B cell (primary cell): ENCODE measurements at regions not wholly inside any gene's neighbourhood (a gene's known extent, or its start where the extent isn't known, plus 50 kb on each side); places are given as distances from the start of the nearest gene placed in this dataset.
"Not testable (repeated sequence)": the region's sequence is repeated elsewhere in the genome, so short reads cannot be mapped to it uniquely, and the experiment has no call there.

Experiments
- ATAC-seq: fragments of 200-7000 bp; cut with Tn5 transposase; one replicate; pipeline ENCODE4 v1.10.0; 2021; ENCODE audit warnings: low read depth, mild to moderate bottlenecking, moderate number of reproducible peaks, moderate library complexity
- CTCF ChIA-PET: fragments of 350-600 bp; sonication (Branson Sonifier 250); formaldehyde crosslinking; loops from one replicate; lab custom pipeline; 2021; ENCODE audit warnings: antibody characterized with exemption, inconsistent platforms; lab: Charles Lee
- POLR2A ChIA-PET: fragments of 350-600 bp; sonication (Branson Sonifier 250); formaldehyde crosslinking; loops from one replicate; lab custom pipeline; 2021; ENCODE audit warnings: antibody characterized with exemption; lab: Charles Lee
- DNase-seq: peaks from one replicate; pipeline ENCODE4 v3.0.0; 2013
- H2AFZ ChIP-seq: 2 replicates; pipeline ENCODE4 v1.6.1; 2012; ENCODE audit warnings: mild to moderate bottlenecking, low read depth, low read length; ENCODE audit not compliant: insufficient read depth, poor library complexity, severe bottlenecking
- H3K27ac ChIP-seq, 2 donors: 1 replicate in 1 of 2; 2 replicates in 1 of 2; pipeline ENCODE4 v1.5.1; 2012 to 2013; ENCODE audit warnings: low read length in 2 of 2, mild to moderate bottlenecking in 2 of 2, moderate library complexity in 1 of 2
- H3K27me3 ChIP-seq, 4 experiments: fragments of 200-600 bp in 1 of 4; sonication (generic) in 1 of 4; replicated peaks in 1 of 4; 1 replicate in 2 of 4; 2 replicates in 2 of 4; pipeline versions ENCODE4 v1.6.1 to v1.7.0; 2013 to 2016; ENCODE audit warnings: low read length in 3 of 4, mild to moderate bottlenecking in 2 of 4, mixed read lengths in 1 of 4, moderate library complexity in 1 of 4; ENCODE audit not compliant: insufficient read depth in 4 of 4, control insufficient read depth in 3 of 4; ENCODE audit errors: control extremely low read depth in 1 of 4
- H3K36me3 ChIP-seq, 2 experiments: replicated peaks in 1 of 2; 1 replicate in 1 of 2; 2 replicates in 1 of 2; pipeline versions ENCODE4 v1.6.1 to v1.7.1; 2013; ENCODE audit warnings: low read length in 1 of 2; ENCODE audit not compliant: insufficient read depth in 2 of 2, control insufficient read depth in 1 of 2; ENCODE audit errors: control extremely low read depth in 1 of 2, extremely low read depth in 1 of 2
- H3K4me1 ChIP-seq, 2 donors: fragments of 200-600 bp in 1 of 2; sonication (generic) in 1 of 2; 1 replicate in 1 of 2; 2 replicates in 1 of 2; pipeline versions ENCODE4 v1.5.1 to v1.6.1; 2013 to 2017; ENCODE audit warnings: low read length in 2 of 2; ENCODE audit not compliant: control insufficient read depth in 2 of 2, insufficient read depth in 2 of 2
- H3K4me2 ChIP-seq: replicated peaks from 2 replicates; pipeline ENCODE3; 2012; ENCODE audit warnings: mild to moderate bottlenecking, low read depth, low read length; ENCODE audit not compliant: poor library complexity, severe bottlenecking
- H3K4me3 ChIP-seq, 5 experiments: fragments of 200-600 bp in 1 of 5; sonication (generic) in 1 of 5; 1 replicate in 3 of 5; 2 replicates in 2 of 5; pipeline versions ENCODE4 v1.5.1 to v1.7.0; 2011 to 2016; ENCODE audit warnings: low read length in 4 of 5, mild to moderate bottlenecking in 4 of 5, low read depth in 2 of 5, control low read depth in 1 of 5, moderate library complexity in 1 of 5; ENCODE audit not compliant: insufficient read depth in 1 of 5; ENCODE audit errors: control extremely low read depth in 1 of 5, extremely low read depth in 1 of 5
- H3K79me2 ChIP-seq: fragments of 200-600 bp; sonication (generic); one replicate; pipeline ENCODE4 v1.6.0; 2016; ENCODE audit warnings: low read length; ENCODE audit not compliant: control insufficient read depth, insufficient read depth
- H3K9ac ChIP-seq: fragments of 200-600 bp; sonication (generic); 2 replicates; pipeline ENCODE4 v1.6.1; 2017; ENCODE audit warnings: mild to moderate bottlenecking, low read length, moderate library complexity
- H3K9me3 ChIP-seq, 3 donors: one replicate each; pipeline versions ENCODE4 v1.6.1 to v1.7.1; 2013; ENCODE audit warnings: low read length in 2 of 3; ENCODE audit not compliant: control insufficient read depth in 2 of 3, insufficient read depth in 1 of 3; ENCODE audit errors: control extremely low read depth in 1 of 3
- H4K20me1 ChIP-seq: 2 replicates; pipeline ENCODE4 v1.6.0; 2012; ENCODE audit warnings: mild to moderate bottlenecking, low read length; ENCODE audit not compliant: insufficient read depth, control insufficient read depth, poor library complexity, severe bottlenecking
- H3K27ac Mint-ChIP-seq: one replicate; pipeline ENCODE4 v1.8.0; 2021; ENCODE audit warnings: mixed read lengths
- H3K27me3 Mint-ChIP-seq: one replicate; pipeline ENCODE4 v1.8.0; 2021; ENCODE audit warnings: mixed read lengths
- H3K4me1 Mint-ChIP-seq: one replicate; pipeline ENCODE4 v1.8.0; 2021; ENCODE audit warnings: mixed read lengths
- H3K4me3 Mint-ChIP-seq: one replicate; pipeline ENCODE4 v1.8.0; 2021; ENCODE audit warnings: mixed read lengths
- H3K9me3 Mint-ChIP-seq: one replicate; pipeline ENCODE4 v1.8.0; 2022; ENCODE audit warnings: mixed read lengths; ENCODE audit not compliant: insufficient read depth
- EZH2 ChIP-seq: IDR thresholded peaks from 2 replicates; pipeline ENCODE4 v1.6.1; 2012; ENCODE audit warnings: borderline replicate concordance, low read depth, mild to moderate bottlenecking, moderate library complexity, low read length; ENCODE audit not compliant: insufficient read depth, poor library complexity, severe bottlenecking
- WGBS: methylation state at CpG from one replicate; pipeline ENCODE4 v1.1.5; 2013; ENCODE audit warnings: missing lambda C conversion rate; ENCODE audit not compliant: insufficient coverage; 5-methylcytosine and 5-hydroxymethylcytosine counted together
- intact Hi-C: fragments of 100-400 bp; cut with micrococcal nuclease; formaldehyde crosslinking; loops from one replicate; pipeline ENCODE4 v1.10.0; 2022
- TF ChIP-seq, protein P1 (sequence below): fragments of 200-600 bp; IDR thresholded peaks from one replicate; pipeline ENCODE4 v1.8.0; 2022; ENCODE audit warnings: antibody characterized with exemption, mild to moderate bottlenecking

DNA sequence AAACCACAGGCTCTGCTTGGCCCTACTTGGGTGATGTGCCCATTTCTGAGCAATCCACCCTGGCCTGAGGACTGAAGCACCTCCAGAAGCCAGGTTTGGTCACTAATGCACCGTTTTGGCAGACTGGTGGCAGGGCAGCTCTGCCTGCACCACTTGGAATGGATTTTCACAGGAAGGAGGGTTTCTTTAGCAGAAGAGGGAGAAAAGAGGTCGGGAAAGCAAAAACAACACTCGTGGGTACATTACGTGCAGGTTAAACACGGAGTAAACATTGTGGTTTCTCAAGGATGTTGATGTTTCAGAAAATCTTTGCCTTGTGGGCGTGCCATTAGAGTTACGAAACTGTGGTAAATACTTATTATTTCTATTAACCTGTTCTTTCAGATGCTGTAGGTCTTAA is 70.8 kb downstream of the KCNA5 start:
- H2AFZ ChIP-seq, result no peak overlapping the region
- H3K27ac ChIP-seq, result no peak overlapping the region
- Mint-ChIP-seq H3K27me3 (peaks cover 14% of the 10 kb centered on the region), H3K9me3 (no peaks in the 10 kb centered on the region), H3K27ac (no peak overlapping the region), H3K4me3 (no peak overlapping the region), H3K4me1 (no peaks in the 10 kb centered on the region)
- no peaks in the 10 kb centered on the region for H3K36me3 ChIP-seq
- DNase-seq (no peak), ATAC-seq (no peak)
- H4K20me1 ChIP-seq, result no peaks in the 10 kb centered on the region
- H3K9ac ChIP-seq, result no peak overlapping the region
- ChIA-PET POLR2A (no interaction called here), CTCF (no interaction called here)
- no peaks in the 10 kb centered on the region for H3K4me1 ChIP-seq
- H3K4me3 ChIP-seq, result no peak overlapping the region
- TF ChIP-seq, protein P1, sequence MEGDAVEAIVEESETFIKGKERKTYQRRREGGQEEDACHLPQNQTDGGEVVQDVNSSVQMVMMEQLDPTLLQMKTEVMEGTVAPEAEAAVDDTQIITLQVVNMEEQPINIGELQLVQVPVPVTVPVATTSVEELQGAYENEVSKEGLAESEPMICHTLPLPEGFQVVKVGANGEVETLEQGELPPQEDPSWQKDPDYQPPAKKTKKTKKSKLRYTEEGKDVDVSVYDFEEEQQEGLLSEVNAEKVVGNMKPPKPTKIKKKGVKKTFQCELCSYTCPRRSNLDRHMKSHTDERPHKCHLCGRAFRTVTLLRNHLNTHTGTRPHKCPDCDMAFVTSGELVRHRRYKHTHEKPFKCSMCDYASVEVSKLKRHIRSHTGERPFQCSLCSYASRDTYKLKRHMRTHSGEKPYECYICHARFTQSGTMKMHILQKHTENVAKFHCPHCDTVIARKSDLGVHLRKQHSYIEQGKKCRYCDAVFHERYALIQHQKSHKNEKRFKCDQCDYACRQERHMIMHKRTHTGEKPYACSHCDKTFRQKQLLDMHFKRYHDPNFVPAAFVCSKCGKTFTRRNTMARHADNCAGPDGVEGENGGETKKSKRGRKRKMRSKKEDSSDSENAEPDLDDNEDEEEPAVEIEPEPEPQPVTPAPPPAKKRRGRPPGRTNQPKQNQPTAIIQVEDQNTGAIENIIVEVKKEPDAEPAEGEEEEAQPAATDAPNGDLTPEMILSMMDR, result no peak
- TF ChIP-seq EZH2, result no peak
- H3K9me3 ChIP-seq, result no peaks in the 10 kb centered on the region
- 38% methylated on average over 5 of the region's 7 CpGs for WGBS
- H3K27me3 ChIP-seq, result peaks cover 0 to 3% (median 0%) of the 10 kb centered on the region in 4 experiments
- no peak overlapping the region for H3K4me2 ChIP-seq
- no peaks in the 10 kb centered on the region for H3K79me2 ChIP-seq
- intact Hi-C loops, result no loop called here

DNA sequence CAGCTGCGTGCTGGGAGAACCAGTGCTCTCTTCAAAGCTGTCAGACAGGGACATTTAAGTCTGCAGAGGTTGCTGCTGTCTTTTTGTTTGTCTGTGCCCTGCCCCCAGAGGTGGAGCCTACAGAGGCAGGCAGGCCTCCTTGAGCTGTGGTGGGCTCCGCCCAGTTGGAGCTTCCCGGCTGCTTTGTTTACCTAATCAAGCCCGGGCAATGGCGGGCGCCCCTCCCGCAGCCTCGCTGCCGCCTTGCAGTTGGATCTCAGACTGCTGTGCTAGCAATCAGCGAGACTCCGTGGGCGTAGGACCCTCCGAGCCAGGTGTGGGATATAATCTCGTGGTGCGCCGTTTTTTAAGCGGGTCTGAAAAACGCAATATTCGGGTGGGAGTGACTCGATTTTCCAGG is 78.1 kb downstream of the KCNA5 start:
- DNase-seq, H3K4me1 ChIP-seq, CTCF ChIA-PET, ATAC-seq, H3K79me2 ChIP-seq, H3K27me3 ChIP-seq, H3K27ac Mint-ChIP-seq, H3K27ac ChIP-seq, H3K4me3 Mint-ChIP-seq, H3K9me3 ChIP-seq, H4K20me1 ChIP-seq, H3K4me1 Mint-ChIP-seq, H2AFZ ChIP-seq, H3K9ac ChIP-seq, intact Hi-C loops, POLR2A ChIA-PET, H3K4me3 ChIP-seq, H3K9me3 Mint-ChIP-seq, H3K36me3 ChIP-seq, H3K4me2 ChIP-seq: not testable (repeated sequence)
- WGBS, result no CpG with 5 or more reads among the region's 20 CpGs
- peaks cover 11% of the 10 kb centered on the region for H3K27me3 Mint-ChIP-seq

DNA sequence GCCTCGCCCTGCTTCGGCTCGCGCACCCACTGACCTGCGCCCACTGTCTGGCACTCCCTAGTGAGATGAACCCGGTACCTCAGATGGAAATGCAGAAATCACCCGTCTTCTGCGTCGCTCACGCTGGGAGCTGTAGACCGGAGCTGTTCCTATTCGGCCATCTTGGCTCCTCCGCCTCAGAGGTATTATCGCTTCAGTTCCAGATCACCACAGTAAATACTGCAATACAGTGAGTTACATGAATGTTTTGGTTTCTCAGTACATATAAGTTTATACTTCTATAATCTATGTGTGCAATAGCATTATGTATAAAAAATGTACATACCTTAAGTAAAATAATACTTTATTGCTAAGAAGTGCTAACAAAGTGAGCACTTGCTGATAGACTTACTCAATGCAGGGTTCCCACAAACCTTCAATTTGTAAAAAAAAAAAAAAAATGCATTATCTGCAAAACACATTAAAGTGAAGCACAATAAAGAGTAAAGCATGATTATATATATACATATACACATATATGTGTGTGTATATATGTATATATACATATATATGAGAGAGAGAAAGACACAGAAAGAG is 78.7 kb downstream of the KCNA5 start:
- H3K79me2 ChIP-seq, H3K4me2 ChIP-seq, POLR2A ChIA-PET, H2AFZ ChIP-seq, H3K4me1 ChIP-seq, H4K20me1 ChIP-seq, H3K4me3 Mint-ChIP-seq, H3K9me3 ChIP-seq, DNase-seq, H3K36me3 ChIP-seq, H3K4me1 Mint-ChIP-seq, intact Hi-C loops, H3K4me3 ChIP-seq, H3K9ac ChIP-seq, H3K9me3 Mint-ChIP-seq, H3K27me3 ChIP-seq, ATAC-seq, H3K27ac ChIP-seq, H3K27ac Mint-ChIP-seq, CTCF ChIA-PET: not testable (repeated sequence)
- H3K27me3 Mint-ChIP-seq, result peaks cover 11% of the 10 kb centered on the region
- no CpG with 5 or more reads among the region's 14 CpGs for WGBS
